ENCODE measurements at regions not wholly inside any gene's neighbourhood (a gene's known extent, or its start where the extent isn't known, plus 50 kb on each side); places are given as distances from the start of the nearest gene placed in this dataset.
"Not testable (repeated sequence)": the region's sequence is repeated elsewhere in the genome, so short reads cannot be mapped to it uniquely, and the experiment has no call there.

DNA sequence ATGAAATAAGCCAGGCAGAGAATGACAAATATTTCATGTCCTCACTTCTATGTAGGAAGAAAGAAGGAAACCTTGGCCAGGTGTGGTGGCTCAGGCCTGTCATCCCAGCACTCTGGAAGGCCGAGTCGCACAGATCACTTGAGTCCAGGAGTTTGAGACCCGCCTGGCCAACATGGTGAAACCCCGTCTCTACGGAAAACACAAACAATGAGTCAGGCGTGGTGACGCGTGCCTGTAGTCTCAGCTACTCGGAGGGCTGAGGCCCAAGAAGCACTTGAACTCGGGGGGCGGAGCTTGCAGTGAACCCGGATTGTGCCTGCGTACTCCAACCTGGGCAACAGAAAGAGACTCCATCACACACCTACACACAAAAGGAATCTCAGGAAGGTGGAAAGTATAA is 80.5 kb upstream of the HMX1 start:
- H3K36me3 ChIP-seq (ENCODE audit: control insufficient read depth, low read length); H3K4me2 ChIP-seq (ENCODE audit: low read length); H3K27ac ChIP-seq (ENCODE audit: low read depth, low read length); H3K27me3 ChIP-seq (ENCODE audit: control insufficient read depth, low read length); H3K9me3 ChIP-seq (ENCODE audit: control insufficient read depth, insufficient read depth, low read length); H3K79me2 ChIP-seq (ENCODE audit: control insufficient read depth, low read length); H3K9me2 ChIP-seq (replicated peaks; ENCODE audit: control insufficient read depth, low read length); H3K4me3 ChIP-seq (ENCODE audit: low read length); H3K4me1 ChIP-seq (ENCODE audit: control insufficient read depth, low read length); H3F3A ChIP-seq (ENCODE audit: control insufficient read depth, insufficient read depth); H4K20me1 ChIP-seq (ENCODE audit: control insufficient read depth, insufficient read depth, low read depth, low read length): not testable (repeated sequence)

DNA sequence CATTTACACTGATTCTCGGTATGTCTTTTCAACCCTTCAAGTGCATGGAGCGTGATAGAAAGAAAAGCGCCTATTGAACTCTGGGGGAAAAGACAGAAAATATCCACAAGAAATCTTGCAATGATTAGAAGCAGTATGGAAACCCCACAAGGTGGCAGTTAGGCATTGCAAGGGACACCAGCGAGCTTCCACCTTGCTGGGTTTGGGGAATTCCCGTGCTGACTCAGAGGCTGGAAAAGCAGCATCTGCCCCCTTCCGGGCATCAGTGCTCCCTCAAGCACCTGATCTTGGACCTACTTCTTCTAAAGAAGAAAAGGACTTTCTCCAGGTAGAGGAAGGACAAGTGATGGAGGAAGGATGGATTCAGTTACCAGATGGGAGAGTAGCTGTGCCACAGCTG is 73.9 kb upstream of the HMX1 start:
- not testable (repeated sequence) for H3F3A ChIP-seq (ENCODE audit: control insufficient read depth, insufficient read depth); H3K4me3 ChIP-seq (ENCODE audit: low read length); H4K20me1 ChIP-seq (ENCODE audit: control insufficient read depth, insufficient read depth, low read depth, low read length); H3K4me2 ChIP-seq (ENCODE audit: low read length); H3K27me3 ChIP-seq (ENCODE audit: control insufficient read depth, low read length); H3K36me3 ChIP-seq (ENCODE audit: control insufficient read depth, low read length); H3K4me1 ChIP-seq (ENCODE audit: control insufficient read depth, low read length); H3K9me2 ChIP-seq (replicated peaks; ENCODE audit: control insufficient read depth, low read length); H3K9me3 ChIP-seq (ENCODE audit: control insufficient read depth, insufficient read depth, low read length); H3K79me2 ChIP-seq (ENCODE audit: control insufficient read depth, low read length); H3K27ac ChIP-seq (ENCODE audit: low read depth, low read length)

DNA sequence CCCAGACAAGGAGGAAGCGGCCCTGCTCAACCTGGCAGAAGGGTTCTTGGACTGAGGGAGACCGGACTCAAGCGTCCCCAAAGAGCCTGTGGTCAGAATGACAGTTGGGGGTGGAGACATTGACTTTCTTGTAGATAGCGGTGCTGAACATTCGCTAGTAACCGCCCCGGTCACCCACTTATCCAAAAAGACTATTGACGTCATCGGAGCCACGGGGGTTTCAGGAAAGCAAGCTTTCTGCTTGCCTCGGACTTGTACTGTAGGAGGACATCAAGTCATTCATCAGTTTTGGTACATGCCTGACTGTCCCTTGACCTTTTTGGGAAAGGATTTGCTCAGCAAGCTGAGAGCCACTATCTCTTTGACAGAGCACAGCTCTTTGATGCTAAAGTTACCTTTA is 71.7 kb upstream of the HMX1 start:
- not testable (repeated sequence) for H4K20me1 ChIP-seq (ENCODE audit: control insufficient read depth, insufficient read depth, low read depth, low read length); H3K27ac ChIP-seq (ENCODE audit: low read depth, low read length); H3K4me2 ChIP-seq (ENCODE audit: low read length); H3K36me3 ChIP-seq (ENCODE audit: control insufficient read depth, low read length); H3K4me3 ChIP-seq (ENCODE audit: low read length); H3K79me2 ChIP-seq (ENCODE audit: control insufficient read depth, low read length); H3F3A ChIP-seq (ENCODE audit: control insufficient read depth, insufficient read depth); H3K27me3 ChIP-seq (ENCODE audit: control insufficient read depth, low read length); H3K9me2 ChIP-seq (replicated peaks; ENCODE audit: control insufficient read depth, low read length); H3K4me1 ChIP-seq (ENCODE audit: control insufficient read depth, low read length); H3K9me3 ChIP-seq (ENCODE audit: control insufficient read depth, insufficient read depth, low read length)

DNA sequence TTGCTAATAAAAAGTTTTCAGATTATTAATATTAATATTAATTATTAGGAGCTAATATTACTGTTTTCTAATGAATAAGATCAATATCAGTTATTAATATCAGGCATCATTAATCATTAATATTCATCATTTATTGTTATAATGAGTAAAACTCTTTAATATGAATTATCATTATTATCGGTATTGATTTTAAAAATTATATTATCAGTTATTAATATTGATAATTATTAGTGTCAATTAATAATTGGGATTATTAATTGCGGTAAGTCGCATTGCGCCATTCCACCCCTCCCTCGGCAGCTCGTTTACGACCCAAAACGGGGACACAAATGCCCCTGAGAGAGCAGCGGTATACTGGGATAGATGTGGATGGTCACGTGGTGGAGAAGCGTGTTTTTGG is 70.4 kb upstream of the HMX1 start:
- H3K4me3 ChIP-seq (ENCODE audit: low read length); H4K20me1 ChIP-seq (ENCODE audit: control insufficient read depth, insufficient read depth, low read depth, low read length); H3K9me2 ChIP-seq (replicated peaks; ENCODE audit: control insufficient read depth, low read length); H3K27me3 ChIP-seq (ENCODE audit: control insufficient read depth, low read length); H3K4me2 ChIP-seq (ENCODE audit: low read length); H3K4me1 ChIP-seq (ENCODE audit: control insufficient read depth, low read length); H3K36me3 ChIP-seq (ENCODE audit: control insufficient read depth, low read length); H3F3A ChIP-seq (ENCODE audit: control insufficient read depth, insufficient read depth); H3K79me2 ChIP-seq (ENCODE audit: control insufficient read depth, low read length); H3K9me3 ChIP-seq (ENCODE audit: control insufficient read depth, insufficient read depth, low read length); H3K27ac ChIP-seq (ENCODE audit: low read depth, low read length): not testable (repeated sequence)

DNA sequence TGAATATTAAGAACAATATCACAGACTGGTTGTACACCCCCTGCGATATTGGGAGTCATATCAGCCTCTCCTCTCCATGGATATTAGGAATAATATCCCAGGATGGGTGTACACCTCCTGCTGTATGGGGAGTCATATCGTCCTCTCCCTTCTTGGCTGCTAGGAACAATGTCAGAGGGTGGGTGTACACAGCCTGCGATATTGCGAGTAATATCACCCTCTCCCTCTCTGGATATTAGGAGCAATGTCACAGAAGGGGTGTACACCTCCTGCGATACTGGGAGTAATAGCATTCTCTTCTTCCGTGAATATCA is 69.8 kb upstream of the HMX1 start:
- not testable (repeated sequence) for H3K9me2 ChIP-seq (replicated peaks; ENCODE audit: control insufficient read depth, low read length); H3K4me2 ChIP-seq (ENCODE audit: low read length); H3K4me1 ChIP-seq (ENCODE audit: control insufficient read depth, low read length); H3K27ac ChIP-seq (ENCODE audit: low read depth, low read length); H3K79me2 ChIP-seq (ENCODE audit: control insufficient read depth, low read length); H3F3A ChIP-seq (ENCODE audit: control insufficient read depth, insufficient read depth); H3K4me3 ChIP-seq (ENCODE audit: low read length); H3K9me3 ChIP-seq (ENCODE audit: control insufficient read depth, insufficient read depth, low read length); H3K27me3 ChIP-seq (ENCODE audit: control insufficient read depth, low read length); H4K20me1 ChIP-seq (ENCODE audit: control insufficient read depth, insufficient read depth, low read depth, low read length); H3K36me3 ChIP-seq (ENCODE audit: control insufficient read depth, low read length)

DNA sequence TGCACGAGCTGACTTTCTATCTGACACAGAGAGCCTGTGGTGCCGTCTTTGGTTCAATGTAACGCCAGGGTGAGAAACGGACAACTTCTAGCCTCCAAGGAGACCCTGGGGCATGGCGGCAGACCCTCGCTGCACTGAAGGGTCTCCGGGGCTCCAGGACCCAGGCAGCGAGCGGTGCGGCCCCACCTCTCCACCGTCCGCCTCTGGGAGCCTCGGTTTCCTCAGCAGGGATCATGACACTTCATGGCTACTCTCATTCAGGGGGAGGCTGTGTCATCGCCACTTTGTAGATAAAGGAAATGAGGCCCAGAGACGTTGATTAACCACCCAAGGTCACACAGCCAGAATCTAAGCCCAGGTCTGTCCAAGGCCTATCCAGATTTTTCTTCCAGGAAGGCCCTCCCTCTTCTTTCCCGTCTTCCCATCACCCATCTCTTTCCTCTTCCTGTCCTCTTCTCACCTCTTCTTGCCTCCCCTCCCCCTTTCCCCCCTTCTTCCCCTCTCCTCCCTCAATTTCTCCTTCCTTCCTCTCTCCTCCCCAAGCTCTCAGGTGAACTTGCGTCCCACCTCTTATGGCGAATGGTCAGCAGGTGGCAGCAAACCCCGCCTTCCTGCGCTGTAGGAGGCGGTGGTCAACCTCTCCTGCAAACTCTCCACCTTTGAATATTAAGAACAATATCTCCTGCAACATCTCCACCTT is 69.3 kb upstream of the HMX1 start:
- H3K79me2 ChIP-seq (ENCODE audit: control insufficient read depth, low read length): no peaks in the 10 kb centered on the region
- H4K20me1 ChIP-seq (ENCODE audit: control insufficient read depth, insufficient read depth, low read depth, low read length): no peaks in the 10 kb centered on the region
- H3K4me2 ChIP-seq (ENCODE audit: low read length): no peak overlapping the region
- H3K36me3 ChIP-seq (ENCODE audit: control insufficient read depth, low read length): no peaks in the 10 kb centered on the region
- H3K27me3 ChIP-seq (ENCODE audit: control insufficient read depth, low read length): no peaks in the 10 kb centered on the region
- no peak overlapping the region for H3K4me3 ChIP-seq (ENCODE audit: low read length)
- H3K27ac ChIP-seq (ENCODE audit: low read depth, low read length): no peak overlapping the region
- no peaks in the 10 kb centered on the region for H3K9me3 ChIP-seq (ENCODE audit: control insufficient read depth, insufficient read depth, low read length)
- H3K9me2 ChIP-seq (replicated peaks; ENCODE audit: control insufficient read depth, low read length): no peaks in the 10 kb centered on the region
- TF ChIP-seq EZH2phosphoT487 (IDR thresholded peaks at IDR 0.05; ENCODE audit: borderline replicate concordance, low read length): no peak
- TF ChIP-seq, protein P1, sequence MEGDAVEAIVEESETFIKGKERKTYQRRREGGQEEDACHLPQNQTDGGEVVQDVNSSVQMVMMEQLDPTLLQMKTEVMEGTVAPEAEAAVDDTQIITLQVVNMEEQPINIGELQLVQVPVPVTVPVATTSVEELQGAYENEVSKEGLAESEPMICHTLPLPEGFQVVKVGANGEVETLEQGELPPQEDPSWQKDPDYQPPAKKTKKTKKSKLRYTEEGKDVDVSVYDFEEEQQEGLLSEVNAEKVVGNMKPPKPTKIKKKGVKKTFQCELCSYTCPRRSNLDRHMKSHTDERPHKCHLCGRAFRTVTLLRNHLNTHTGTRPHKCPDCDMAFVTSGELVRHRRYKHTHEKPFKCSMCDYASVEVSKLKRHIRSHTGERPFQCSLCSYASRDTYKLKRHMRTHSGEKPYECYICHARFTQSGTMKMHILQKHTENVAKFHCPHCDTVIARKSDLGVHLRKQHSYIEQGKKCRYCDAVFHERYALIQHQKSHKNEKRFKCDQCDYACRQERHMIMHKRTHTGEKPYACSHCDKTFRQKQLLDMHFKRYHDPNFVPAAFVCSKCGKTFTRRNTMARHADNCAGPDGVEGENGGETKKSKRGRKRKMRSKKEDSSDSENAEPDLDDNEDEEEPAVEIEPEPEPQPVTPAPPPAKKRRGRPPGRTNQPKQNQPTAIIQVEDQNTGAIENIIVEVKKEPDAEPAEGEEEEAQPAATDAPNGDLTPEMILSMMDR (IDR thresholded peaks at IDR 0.05; ENCODE audit: low read depth, low read length, poor library complexity, severe bottlenecking): no peak
- no peaks in the 10 kb centered on the region for H3K4me1 ChIP-seq (ENCODE audit: control insufficient read depth, low read length)
- no peaks in the 10 kb centered on the region for H3F3A ChIP-seq (ENCODE audit: control insufficient read depth, insufficient read depth)
